Fibroblast of peridontal ligament (primary cell): ENCODE measurements at regions not wholly inside any gene's neighbourhood (a gene's known extent, or its start where the extent isn't known, plus 50 kb on each side); places are given as distances from the start of the nearest gene placed in this dataset.
"Not testable (repeated sequence)": the region's sequence is repeated elsewhere in the genome, so short reads cannot be mapped to it uniquely, and the experiment has no call there.

Experiments used
- DNase-seq: peaks from one replicate; pipeline ENCODE4 v3.0.0-alpha.2; 2010; ENCODE audit errors: extremely low read depth

GRCh38 chr2:83969085-83969484, 490.0 kb downstream of the SUCLG1 start:
- no peak for DNase-seq

DNA sequence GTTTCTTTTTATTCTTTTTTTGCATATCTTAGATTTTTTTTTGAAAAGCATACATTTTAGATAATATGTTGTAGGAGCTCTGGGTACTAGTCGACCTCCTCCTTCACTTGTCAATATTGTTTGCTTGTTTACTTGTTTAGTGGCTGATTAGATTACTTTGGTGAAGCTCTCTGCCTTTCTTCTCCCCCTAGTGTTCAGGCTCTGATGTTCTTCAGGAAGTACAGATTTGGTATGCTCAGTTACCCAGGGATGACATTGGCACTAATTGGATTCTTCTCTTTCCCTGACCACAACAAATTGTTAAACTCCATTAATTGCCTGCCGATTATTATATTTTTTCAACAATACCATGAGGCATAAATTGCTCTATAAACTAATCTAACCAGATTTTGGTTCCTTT, 491.2 kb downstream of the SUCLG1 start:
- DNase-seq: no peak

- not testable (repeated sequence) for DNase-seq
These were observed 492.1 kb downstream of the SUCLG1 start for GRCh38 chr2:83966946-83967345.

DNA sequence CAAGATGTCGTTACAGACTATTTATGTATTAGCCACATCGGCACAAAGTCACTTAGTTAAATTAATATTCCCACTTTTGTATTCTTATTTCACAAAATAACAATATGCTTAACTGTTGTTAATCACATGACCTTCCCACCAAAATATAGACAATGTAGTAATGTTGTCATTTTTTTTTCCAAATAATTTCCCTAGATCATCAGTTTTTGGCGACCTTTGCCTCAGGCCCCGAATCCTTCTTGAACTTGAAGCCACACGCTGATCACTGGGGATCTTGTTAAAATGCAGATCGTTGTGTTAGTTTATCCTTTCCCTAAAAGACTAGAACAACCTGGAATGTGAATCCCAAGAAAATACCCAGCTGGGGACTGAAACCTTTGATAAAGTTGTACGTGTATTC, 497.6 kb downstream of the SUCLG1 start:
- DNase-seq: no peak

GRCh38 chr2:83960371-83960770, 498.7 kb downstream of the SUCLG1 start:
- no peak for DNase-seq

DNA sequence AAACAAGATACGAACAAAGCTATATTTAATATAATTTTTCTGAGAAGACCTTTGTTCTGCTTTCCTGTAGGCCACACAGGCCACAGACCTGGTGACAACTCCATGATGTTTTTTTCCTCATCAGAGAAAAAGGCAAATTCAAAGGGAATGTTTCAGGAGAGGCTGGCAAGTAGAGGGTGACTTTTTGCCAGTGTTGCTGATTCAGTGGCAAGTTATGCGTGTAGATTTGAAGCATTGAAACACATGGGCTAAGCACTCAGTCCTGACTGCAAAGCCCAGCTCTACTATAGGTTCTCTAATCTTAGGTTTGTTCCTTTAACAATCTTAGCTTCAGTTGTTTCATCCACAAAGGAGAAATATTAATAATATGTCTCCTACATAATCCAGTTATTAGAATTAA, 499.8 kb downstream of the SUCLG1 start:
- no peak for DNase-seq

DNA sequence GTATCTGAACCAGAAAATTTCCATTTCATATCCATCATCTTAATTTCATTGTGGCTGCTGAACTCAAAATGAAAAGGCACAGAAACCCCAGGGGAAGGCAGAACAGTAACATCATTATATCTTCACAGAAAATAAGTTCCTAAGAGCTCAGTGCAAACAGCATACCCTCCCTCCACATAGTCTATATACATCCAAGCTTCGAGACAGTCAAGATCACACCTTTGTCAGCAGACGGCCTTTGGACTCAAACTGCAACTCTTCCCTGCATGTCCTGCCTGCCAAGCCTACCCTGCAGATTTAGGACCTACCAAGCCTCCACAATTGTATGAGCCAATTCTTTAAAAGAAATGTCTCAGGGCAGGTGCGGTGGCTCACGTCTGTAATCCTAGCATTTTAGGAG, 502.1 kb downstream of the SUCLG1 start:
- DNase-seq: no peak

DNA sequence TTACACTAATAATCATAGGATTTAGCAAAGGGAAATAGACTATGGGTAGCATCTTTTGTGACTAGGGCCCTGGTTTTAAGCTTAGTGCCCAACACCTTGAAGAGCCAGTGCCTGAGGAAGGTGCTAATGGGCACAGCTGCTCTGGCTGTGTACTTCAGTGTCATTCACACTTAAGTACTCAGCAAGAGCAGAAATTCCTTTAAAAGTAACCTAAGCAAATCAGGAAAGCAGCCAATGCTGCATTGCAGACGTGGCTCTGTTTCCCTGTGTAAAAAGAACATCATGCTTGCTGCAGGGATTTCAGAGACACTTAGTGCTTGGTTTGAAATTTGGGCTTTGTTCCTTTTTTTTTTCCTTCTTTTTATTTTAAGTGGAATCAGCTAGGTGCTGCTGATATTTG, 505.4 kb downstream of the SUCLG1 start:
- no peak for DNase-seq

GRCh38 chr2:83951378-83951947, 507.6 kb downstream of the SUCLG1 start:
- no peak for DNase-seq

GRCh38 chr2:83949361-83949760, 509.7 kb downstream of the SUCLG1 start:
- no peak for DNase-seq

- no peak for DNase-seq
These were observed 514.9 kb downstream of the SUCLG1 start for GRCh38 chr2:83944191-83944590.

DNA sequence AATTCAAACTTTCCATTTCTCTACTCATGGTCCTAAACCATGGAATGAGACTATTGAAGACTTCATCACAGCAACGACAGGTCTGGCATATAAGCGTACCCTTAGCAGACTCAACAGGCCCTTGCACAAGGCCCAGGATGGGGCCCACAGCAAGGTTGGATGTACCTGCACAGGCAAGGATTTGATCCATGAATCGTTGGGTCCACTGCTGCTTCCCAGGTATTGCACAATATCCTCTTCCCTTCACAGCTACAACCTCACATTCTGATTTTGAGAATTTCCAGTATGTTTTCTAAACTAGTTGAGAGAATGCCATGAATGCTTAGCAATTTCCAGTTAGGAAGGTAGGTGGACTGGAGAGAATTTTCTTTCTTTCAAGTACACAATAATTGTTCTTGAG, 515.8 kb downstream of the SUCLG1 start:
- no peak for DNase-seq

DNA sequence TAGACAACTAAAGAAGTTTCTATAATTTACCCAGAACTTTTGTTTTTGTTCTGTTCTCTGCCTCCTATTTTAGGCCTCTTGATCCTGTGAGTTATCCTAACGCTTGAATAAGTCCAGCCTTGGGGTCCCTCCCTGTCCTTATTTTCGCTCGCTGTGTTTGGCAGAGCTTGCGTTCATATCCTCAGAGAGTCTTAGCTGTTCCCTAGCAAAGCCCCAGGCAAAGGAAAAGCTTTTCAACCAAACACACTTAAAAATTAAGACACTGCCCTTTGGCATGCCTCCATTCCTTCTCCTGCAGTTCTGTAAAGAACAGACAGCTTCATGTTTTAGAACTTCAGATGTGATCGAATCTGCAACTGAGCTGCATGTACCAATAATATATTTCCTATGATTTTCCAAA, 517.2 kb downstream of the SUCLG1 start:
- DNase-seq: no peak

- DNase-seq: no peak
These were observed 525.3 kb downstream of the SUCLG1 start for GRCh38 chr2:83933749-83934148.

GRCh38 chr2:83923531-83923930, 535.5 kb downstream of the SUCLG1 start:
- no peak for DNase-seq

- DNase-seq: no peak
These were observed 542.5 kb downstream of the SUCLG1 start for GRCh38 chr2:83916559-83916958.

GRCh38 chr2:83915381-83915780, 543.7 kb downstream of the SUCLG1 start:
- no peak for DNase-seq

DNA sequence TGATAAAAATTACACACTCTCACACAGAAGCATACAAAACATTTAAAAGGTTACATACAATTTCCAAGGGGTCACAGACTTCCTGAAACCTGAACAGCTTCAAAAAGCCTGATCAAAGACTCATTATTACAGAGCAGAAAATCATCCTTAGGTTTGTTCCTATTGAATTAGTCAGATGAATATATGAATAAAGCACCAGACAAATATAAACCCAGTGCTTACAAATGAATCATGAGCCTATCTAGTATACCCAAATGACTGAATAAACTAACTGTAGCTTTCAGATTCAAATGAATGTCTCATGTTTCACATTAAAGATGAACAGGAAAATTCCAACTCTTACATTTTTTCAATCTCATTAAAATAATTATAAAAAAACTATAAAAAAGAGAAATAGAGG, 550.3 kb downstream of the SUCLG1 start:
- no peak for DNase-seq

DNA sequence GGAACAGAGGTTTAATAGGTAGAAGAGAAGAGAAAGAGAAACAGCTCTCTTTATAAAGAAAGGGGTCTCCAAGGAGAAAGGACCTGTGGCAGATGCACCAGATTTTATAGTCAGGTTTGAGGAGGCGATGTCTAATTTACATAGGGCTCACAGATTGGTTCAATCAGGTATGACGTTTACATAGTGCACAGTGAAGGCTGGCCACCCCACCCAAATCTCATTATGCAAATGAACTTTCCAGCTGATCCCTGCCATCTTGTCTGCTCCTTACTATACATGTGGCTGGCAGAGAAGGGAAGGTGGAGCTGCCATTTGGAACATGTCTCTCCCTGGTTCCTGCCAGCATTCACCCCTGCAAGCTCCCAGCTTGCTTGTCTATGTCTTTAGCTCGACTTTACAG, 557.8 kb downstream of the SUCLG1 start:
- DNase-seq: no peak

DNA sequence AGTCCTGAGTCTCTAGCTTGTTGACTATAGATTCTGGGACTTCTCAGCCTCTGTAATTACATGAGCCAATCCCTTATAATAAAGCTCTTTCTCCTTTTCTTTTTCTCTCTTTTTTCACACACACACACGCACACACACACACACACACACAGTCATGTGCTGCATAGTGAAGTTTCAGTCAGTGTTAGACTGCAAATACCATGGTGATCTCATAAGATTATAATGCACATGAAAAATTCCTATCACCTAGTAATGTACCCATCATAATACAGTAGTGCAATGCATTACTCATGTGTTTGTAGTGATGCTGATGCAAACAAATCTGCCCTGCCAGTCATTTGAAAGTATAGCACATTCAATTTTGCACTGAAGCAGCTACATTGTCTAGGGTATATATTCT, 558.2 kb downstream of the SUCLG1 start:
- no peak for DNase-seq

DNA sequence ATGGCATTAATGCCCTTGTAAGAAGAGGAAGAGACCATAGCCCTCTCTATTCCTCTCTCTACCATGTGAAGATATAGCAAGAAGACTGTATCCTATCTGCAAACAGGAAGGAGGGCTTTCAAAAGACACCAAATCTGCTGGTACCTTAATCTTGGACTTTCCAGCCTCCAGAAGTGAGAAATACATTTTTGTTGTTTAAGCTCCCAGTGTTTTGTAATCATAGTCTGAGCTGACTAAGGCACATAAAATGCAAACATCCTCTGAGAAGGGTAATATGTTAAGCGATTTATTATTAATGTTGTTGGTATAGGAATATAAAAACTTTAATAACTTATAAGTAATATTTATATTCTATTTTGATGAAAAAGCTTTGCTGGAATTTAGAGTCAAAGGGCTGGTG, 559.8 kb downstream of the SUCLG1 start:
- DNase-seq: no peak

DNA sequence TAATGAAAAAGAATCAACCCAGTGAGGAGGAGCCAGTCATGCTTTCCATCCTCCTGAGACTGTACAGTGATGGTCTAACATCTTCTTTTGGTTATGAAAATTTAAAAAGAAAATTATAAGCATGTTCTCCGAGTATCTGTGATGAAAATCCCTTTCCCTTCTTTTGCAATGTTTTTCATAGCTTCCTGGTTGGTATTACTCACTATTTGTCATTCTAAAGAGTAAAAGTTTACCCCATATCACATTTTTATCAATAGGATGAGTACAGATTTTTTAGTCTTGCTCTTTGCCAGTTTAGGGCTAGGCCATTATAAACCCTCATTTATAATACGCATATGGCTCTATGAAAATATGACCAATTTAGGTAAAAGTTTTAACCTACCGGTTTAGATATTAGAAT, 564.1 kb downstream of the SUCLG1 start:
- no peak for DNase-seq

- DNase-seq: no peak
These were observed 571.3 kb downstream of the SUCLG1 start for GRCh38 chr2:83887757-83888156.

GRCh38 chr2:83879127-83879526, 580.0 kb downstream of the SUCLG1 start:
- DNase-seq: no peak

- DNase-seq: not testable (repeated sequence)
These were observed 581.8 kb downstream of the SUCLG1 start for GRCh38 chr2:83877261-83877660.
